Esophagus muscularis mucosa (tissue), 2 donors: ENCODE measurements at regions not wholly inside any gene's neighbourhood (a gene's known extent, or its start where the extent isn't known, plus 50 kb on each side); places are given as distances from the start of the nearest gene placed in this dataset.

Source experiments
- EP300 ChIP-seq: sonication (generic); formaldehyde crosslinking; IDR thresholded peaks from one replicate; pipeline ENCODE4 v1.6.1; 2017; ENCODE audit warnings: antibody characterized with exemption
- POLR2A ChIP-seq: fragments of 450-650 bp; IDR thresholded peaks from one replicate; pipeline ENCODE4 v1.6.1; 2017; ENCODE audit warnings: antibody characterized with exemption, moderate library complexity, mild to moderate bottlenecking, low read depth

GRCh38 chr19:30671367-30671619 is 299.1 kb downstream of the ZNF536 start:
- TF ChIP-seq EP300 (no peak), POLR2A (no peak)
